PFSK-1 (cell line): ENCODE measurements at regions not wholly inside any gene's neighbourhood (a gene's known extent, or its start where the extent isn't known, plus 50 kb on each side); places are given as distances from the start of the nearest gene placed in this dataset.

ENCODE experiments used
- FOXP2 ChIP-seq: optimal IDR thresholded peaks from 2 replicates; pipeline ENCODE3; 2011; ENCODE audit warnings: borderline replicate concordance, control low read depth, inconsistent platforms; ENCODE audit not compliant: insufficient read depth; ENCODE audit errors: extremely low read length, extremely low read depth
- POLR2AphosphoS5 ChIP-seq: IDR thresholded peaks from 2 replicates; pipeline ENCODE4 v1.6.1; 2012; ENCODE audit warnings: low read depth, mild to moderate bottlenecking, control low read depth, low read length, moderate library complexity
- SIN3A ChIP-seq: IDR thresholded peaks from 2 replicates; pipeline ENCODE4 v1.6.1; 2012; ENCODE audit warnings: mild to moderate bottlenecking, low read length, moderate library complexity, borderline replicate concordance; ENCODE audit not compliant: insufficient read depth
- TAF1 ChIP-seq: IDR thresholded peaks from 2 replicates; pipeline ENCODE4 v1.6.1; 2012; ENCODE audit warnings: low read length, control low read depth, borderline replicate concordance; ENCODE audit not compliant: insufficient read depth
- TF ChIP-seq, protein P1 (sequence below), 2 experiments: IDR thresholded peaks; 2 replicates each; pipeline versions ENCODE4 v1.6.1 to v1.8.0; 2011 to 2012; ENCODE audit warnings: low read depth in 2 of 2, low read length in 2 of 2, control low read depth in 1 of 2, inconsistent platforms in 1 of 2, mild to moderate bottlenecking in 1 of 2, moderate library complexity in 1 of 2; ENCODE audit not compliant: insufficient read depth in 1 of 2

- TF ChIP-seq FOXP2, result no peak
- TF ChIP-seq, protein P1, sequence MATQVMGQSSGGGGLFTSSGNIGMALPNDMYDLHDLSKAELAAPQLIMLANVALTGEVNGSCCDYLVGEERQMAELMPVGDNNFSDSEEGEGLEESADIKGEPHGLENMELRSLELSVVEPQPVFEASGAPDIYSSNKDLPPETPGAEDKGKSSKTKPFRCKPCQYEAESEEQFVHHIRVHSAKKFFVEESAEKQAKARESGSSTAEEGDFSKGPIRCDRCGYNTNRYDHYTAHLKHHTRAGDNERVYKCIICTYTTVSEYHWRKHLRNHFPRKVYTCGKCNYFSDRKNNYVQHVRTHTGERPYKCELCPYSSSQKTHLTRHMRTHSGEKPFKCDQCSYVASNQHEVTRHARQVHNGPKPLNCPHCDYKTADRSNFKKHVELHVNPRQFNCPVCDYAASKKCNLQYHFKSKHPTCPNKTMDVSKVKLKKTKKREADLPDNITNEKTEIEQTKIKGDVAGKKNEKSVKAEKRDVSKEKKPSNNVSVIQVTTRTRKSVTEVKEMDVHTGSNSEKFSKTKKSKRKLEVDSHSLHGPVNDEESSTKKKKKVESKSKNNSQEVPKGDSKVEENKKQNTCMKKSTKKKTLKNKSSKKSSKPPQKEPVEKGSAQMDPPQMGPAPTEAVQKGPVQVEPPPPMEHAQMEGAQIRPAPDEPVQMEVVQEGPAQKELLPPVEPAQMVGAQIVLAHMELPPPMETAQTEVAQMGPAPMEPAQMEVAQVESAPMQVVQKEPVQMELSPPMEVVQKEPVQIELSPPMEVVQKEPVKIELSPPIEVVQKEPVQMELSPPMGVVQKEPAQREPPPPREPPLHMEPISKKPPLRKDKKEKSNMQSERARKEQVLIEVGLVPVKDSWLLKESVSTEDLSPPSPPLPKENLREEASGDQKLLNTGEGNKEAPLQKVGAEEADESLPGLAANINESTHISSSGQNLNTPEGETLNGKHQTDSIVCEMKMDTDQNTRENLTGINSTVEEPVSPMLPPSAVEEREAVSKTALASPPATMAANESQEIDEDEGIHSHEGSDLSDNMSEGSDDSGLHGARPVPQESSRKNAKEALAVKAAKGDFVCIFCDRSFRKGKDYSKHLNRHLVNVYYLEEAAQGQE (IDR thresholded peaks at IDR 0.05; ENCODE audit: insufficient read depth in 1 of 2, low read depth in 2 of 2, low read length in 2 of 2), result no peak
- no peak for TF ChIP-seq POLR2AphosphoS5
- no peak for TF ChIP-seq SIN3A
- TF ChIP-seq TAF1, result no peak
These were observed 75.0 kb upstream of the BLCAP start for GRCh38 chr20:37602634-37603033.

DNA sequence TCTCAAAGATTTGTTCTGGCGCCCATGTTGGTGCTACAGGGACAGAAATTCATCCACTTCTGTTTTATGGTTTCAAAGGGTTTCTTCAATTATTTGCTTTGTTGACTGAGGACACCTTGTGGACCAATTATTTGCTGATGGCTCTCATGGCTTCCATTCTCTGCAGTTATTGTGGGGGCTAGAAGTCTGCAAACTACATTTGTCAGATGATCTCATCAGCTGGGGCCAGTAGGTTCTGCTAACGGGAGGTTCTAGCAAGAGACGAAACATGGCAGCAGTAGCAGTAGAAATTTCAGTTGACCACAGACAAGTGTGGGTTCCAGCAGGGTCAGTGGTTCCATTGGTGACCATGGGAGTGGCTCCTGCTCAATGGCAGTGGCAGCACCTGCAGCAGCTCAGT lies 72.8 kb upstream of the BLCAP start:
- TF ChIP-seq SIN3A (no peak), FOXP2 (no peak), TAF1 (no peak), POLR2AphosphoS5 (no peak)
- TF ChIP-seq, protein P1 (IDR thresholded peaks at IDR 0.05; ENCODE audit: insufficient read depth in 1 of 2, low read depth in 2 of 2, low read length in 2 of 2), result no peak

DNA sequence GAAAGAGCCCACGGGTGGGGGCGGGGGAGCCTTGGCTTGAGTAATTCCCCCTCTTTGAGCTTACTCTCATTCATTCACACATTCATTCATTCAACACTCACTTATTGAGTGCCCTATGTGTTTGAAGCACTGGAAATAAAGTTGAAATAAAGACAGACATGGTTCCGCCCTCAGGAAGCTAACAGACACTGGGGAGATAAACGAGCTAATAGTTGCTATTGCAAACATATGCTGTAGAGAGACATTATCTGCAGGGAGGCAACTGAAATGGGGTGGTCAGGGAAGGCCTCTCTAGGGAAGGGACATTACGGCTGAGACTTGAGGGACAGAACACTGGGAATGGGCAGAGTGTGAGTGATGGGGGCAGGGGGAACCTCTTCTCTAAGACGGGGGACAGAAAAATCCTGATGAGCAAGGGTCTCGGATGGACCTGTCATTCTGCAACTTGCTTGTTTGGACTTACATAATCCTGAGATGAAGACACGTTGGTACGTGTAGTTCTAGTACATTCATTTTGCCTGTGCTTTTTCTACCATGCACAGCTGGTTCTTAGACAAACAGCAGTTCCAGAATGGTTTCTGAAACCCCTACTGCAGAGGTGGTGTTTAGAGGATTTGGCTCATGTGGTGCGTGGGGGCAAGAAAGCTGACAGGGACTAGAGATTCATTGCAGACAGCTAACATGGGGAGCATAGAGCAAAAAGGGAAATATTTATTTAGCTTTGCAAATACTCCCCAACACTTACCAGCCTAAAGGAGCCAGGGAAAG lies 71.1 kb upstream of the BLCAP start:
- TF ChIP-seq POLR2AphosphoS5, result no peak
- no peak for TF ChIP-seq TAF1
- no peak for TF ChIP-seq FOXP2
- no peak for TF ChIP-seq SIN3A
- TF ChIP-seq, protein P1 (IDR thresholded peaks at IDR 0.05; ENCODE audit: insufficient read depth in 1 of 2, low read depth in 2 of 2, low read length in 2 of 2), result no peak

DNA sequence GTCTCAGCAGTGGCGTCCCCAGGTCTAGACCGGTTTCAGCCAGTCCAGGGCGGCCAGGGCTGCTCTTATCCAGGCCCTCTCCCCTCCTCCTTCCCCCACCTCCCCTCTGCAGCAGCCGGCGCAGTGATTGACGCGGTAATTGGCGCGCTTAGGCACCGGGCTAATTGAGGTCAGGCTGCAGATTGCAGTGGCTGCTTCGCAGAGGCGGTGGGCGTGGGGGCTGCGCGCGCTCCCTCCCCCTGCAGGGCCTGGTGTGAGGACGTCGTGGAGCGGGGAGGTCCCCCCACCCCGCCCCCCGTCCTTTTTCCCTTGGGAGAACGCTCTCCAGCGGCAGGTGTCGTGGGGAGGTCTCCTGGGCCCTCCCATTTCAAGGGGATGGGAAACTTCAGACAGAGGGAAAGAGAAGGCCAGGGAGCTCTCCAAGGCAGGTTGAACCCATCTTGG lies 70.4 kb upstream of the BLCAP start:
- no peak for TF ChIP-seq FOXP2
- no peak for TF ChIP-seq SIN3A
- TF ChIP-seq TAF1, result no peak
- no peak for TF ChIP-seq POLR2AphosphoS5
- TF ChIP-seq, protein P1 (IDR thresholded peaks at IDR 0.05; ENCODE audit: insufficient read depth in 1 of 2, low read depth in 2 of 2, low read length in 2 of 2), result no peak
